GM23248 (cell line): ENCODE measurements at regions not wholly inside any gene's neighbourhood (a gene's known extent, or its start where the extent isn't known, plus 50 kb on each side); places are given as distances from the start of the nearest gene placed in this dataset.
"Not testable (repeated sequence)": the region's sequence is repeated elsewhere in the genome, so short reads cannot be mapped to it uniquely, and the experiment has no call there.

ENCODE experiments used
- DNase-seq: peaks from one replicate; pipeline ENCODE4 v3.0.0-alpha.2; 2015
- H2AFZ ChIP-seq: fragments of 200-600 bp; sonication (generic); 2 replicates; pipeline ENCODE4 v1.6.1; 2016; ENCODE audit warnings: antibody characterized with exemption
- H3F3A ChIP-seq: fragments of 200-600 bp; sonication (generic); 2 replicates; pipeline ENCODE4 v1.6.1; 2016; ENCODE audit warnings: mild to moderate bottlenecking, antibody characterized with exemption, mixed run types; ENCODE audit not compliant: insufficient read depth
- H3K27ac ChIP-seq: fragments of 200-600 bp; sonication (generic); 2 replicates; pipeline ENCODE4 v1.5.1; 2016; ENCODE audit warnings: mild to moderate bottlenecking
- H3K27me3 ChIP-seq: fragments of 200-600 bp; sonication (generic); replicated peaks from 2 replicates; pipeline ENCODE4 v1.6.1; 2016; ENCODE audit warnings: mild to moderate bottlenecking; ENCODE audit not compliant: insufficient read depth
- H3K36me3 ChIP-seq: fragments of 200-600 bp; sonication (generic); 2 replicates; pipeline ENCODE4 v1.6.1; 2016; ENCODE audit warnings: low read depth, mild to moderate bottlenecking
- H3K4me1 ChIP-seq: fragments of 200-600 bp; sonication (generic); 2 replicates; pipeline ENCODE4 v1.6.1; 2016; ENCODE audit warnings: mild to moderate bottlenecking; ENCODE audit not compliant: insufficient read depth
- H3K4me2 ChIP-seq: fragments of 200-600 bp; sonication (generic); one replicate; pipeline ENCODE4 v1.6.1; 2016; ENCODE audit warnings: mild to moderate bottlenecking; ENCODE audit not compliant: unreplicated experiment
- H3K4me3 ChIP-seq: fragments of 200-600 bp; sonication (generic); 2 replicates; pipeline ENCODE4 v1.5.1; 2016; ENCODE audit warnings: mild to moderate bottlenecking
- H3K79me2 ChIP-seq: fragments of 200-600 bp; sonication (generic); 2 replicates; pipeline ENCODE4 v1.6.1; 2016; ENCODE audit warnings: mild to moderate bottlenecking; ENCODE audit not compliant: insufficient read depth
- H3K9ac ChIP-seq: fragments of 200-600 bp; sonication (generic); 2 replicates; pipeline ENCODE4 v1.6.1; 2016; ENCODE audit warnings: mild to moderate bottlenecking
- H3K9me2 ChIP-seq: fragments of 200-600 bp; sonication (generic); 2 replicates; pipeline ENCODE4 v1.6.1; 2016; ENCODE audit warnings: mixed run types, mild to moderate bottlenecking, moderate library complexity; ENCODE audit not compliant: insufficient read depth
- H3K9me3 ChIP-seq: fragments of 200-600 bp; sonication (generic); one replicate; pipeline ENCODE4 v1.6.1; 2017; ENCODE audit warnings: low read depth
- H4K20me1 ChIP-seq: fragments of 200-600 bp; sonication (generic); 2 replicates; pipeline ENCODE4 v1.6.0; 2016; ENCODE audit not compliant: insufficient read depth
- EZH2 ChIP-seq: fragments of 200-600 bp; sonication (generic); IDR thresholded peaks from 2 replicates; pipeline ENCODE4 v1.6.1; 2018; ENCODE audit warnings: antibody characterized with exemption, mild to moderate bottlenecking; ENCODE audit not compliant: insufficient read depth, poor library complexity, severe bottlenecking
- EZH2phosphoT487 ChIP-seq: fragments of 200-600 bp; sonication (generic); IDR thresholded peaks from 2 replicates; pipeline ENCODE4 v1.6.1; 2018; ENCODE audit warnings: antibody characterized with exemption, moderate library complexity, mild to moderate bottlenecking, low read depth; ENCODE audit not compliant: insufficient read depth
- WGBS, 2 experiments: methylation state at CpG; one replicate each; pipeline ENCODE4 v1.1.6; 2015 to 2017; ENCODE audit warnings: low lambda C conversion rate in 2 of 2, low coverage in 1 of 2; ENCODE audit errors: missing lambda C conversion rate in 2 of 2; 5-methylcytosine and 5-hydroxymethylcytosine counted together
- in situ Hi-C: fragments of 300-500 bp; cut with MboI; formaldehyde crosslinking; loops from 2 replicates; pipeline ENCODE4 v1.15.0; 2020

DNA sequence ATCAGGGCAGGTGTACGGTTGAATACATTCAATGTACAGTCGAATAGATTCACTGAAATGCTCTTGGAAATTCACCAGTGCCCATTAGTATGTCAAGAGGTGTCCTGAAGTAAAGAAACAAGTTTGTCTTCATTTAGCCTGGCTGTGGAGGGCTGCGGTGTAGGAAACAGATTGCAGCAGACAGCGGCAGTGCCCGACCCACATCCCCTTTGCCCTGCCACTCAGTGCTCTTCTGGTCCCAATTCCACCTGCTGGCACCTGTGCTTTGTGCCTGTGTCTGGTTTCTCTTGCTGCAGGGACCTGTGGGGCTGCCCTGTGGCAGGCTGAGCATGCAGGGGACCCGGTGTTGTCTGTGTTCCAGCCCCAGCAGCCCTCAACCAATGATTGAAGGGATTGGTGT is 183.7 kb downstream of the RPS24 start:
- no peak for DNase-seq

DNA sequence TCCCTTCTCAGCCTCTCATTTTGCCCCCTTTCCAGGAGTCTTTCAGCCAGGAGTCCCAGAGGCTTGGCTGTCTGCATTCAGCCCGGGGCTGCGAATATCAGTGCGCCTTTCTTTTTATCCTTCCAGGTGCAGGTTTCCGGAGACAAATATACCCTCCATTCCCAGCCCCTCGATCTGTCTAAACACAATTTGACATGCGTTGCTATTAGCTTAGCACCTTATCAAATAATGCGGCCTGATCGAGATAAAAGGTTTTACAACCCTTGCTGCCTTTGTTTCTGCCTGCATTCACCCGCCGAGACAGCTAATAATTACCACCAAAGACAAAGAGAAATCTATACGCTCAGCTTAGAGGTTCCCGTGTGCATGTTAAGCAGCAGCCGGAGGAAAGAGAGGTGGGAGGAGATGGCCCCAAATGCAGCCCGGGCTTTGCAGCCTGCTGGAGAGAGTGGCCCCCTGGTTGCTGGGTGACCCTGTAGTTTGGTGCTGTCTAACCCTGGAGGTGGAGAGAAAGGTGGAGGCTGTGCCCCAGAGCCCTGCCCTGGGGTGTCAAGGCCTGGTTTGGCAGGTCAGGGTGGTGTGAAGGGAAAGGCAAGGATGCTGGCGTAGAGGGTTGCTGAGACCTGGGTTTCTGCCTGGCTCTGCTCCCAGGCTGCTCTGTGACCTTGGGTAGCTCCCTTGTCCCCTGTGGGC is 185.3 kb downstream of the RPS24 start:
- no peak for DNase-seq
- H3K27ac ChIP-seq = no peak overlapping the region
- no peaks in the 10 kb centered on the region for H3K79me2 ChIP-seq
- H3K4me3 ChIP-seq = no peak overlapping the region
- H3K4me1 ChIP-seq = peaks cover 12% of the 10 kb centered on the region
- H3K4me2 ChIP-seq = no peak overlapping the region
- no peaks in the 10 kb centered on the region for H3K9me3 ChIP-seq
- in situ Hi-C loops = no loop called here
- no peak overlapping the region for H3K9ac ChIP-seq
- no peaks in the 10 kb centered on the region for H4K20me1 ChIP-seq
- no peaks in the 10 kb centered on the region for H3K27me3 ChIP-seq
- H3K36me3 ChIP-seq = no peaks in the 10 kb centered on the region
- H3K9me2 ChIP-seq = no peaks in the 10 kb centered on the region
- no peak for TF ChIP-seq EZH2phosphoT487
- H2AFZ ChIP-seq = no peak overlapping the region
- 97% methylated on average over 15 of the region's 15 CpGs for WGBS, 2 experiments
- H3F3A ChIP-seq = no peaks in the 10 kb centered on the region

More for the DNA sequence above, 183.7 kb downstream of the RPS24 start:
- H3K36me3 ChIP-seq = no peaks in the 10 kb centered on the region
- H3K4me1 ChIP-seq = peaks cover 11% of the 10 kb centered on the region
- WGBS, 2 experiments = 95 to 96% methylated on average over 6 of the region's 6 CpGs
- H4K20me1 ChIP-seq = no peaks in the 10 kb centered on the region
- in situ Hi-C loops = no loop called here
- no peak overlapping the region for H3K9ac ChIP-seq
- no peaks in the 10 kb centered on the region for H3K9me2 ChIP-seq
- no peaks in the 10 kb centered on the region for H3K9me3 ChIP-seq
- no peaks in the 10 kb centered on the region for H3K27me3 ChIP-seq
- H3K27ac ChIP-seq = no peak overlapping the region
- H3F3A ChIP-seq = no peaks in the 10 kb centered on the region
- H3K4me3 ChIP-seq = no peak overlapping the region
- no peaks in the 10 kb centered on the region for H3K79me2 ChIP-seq
- no peak for TF ChIP-seq EZH2phosphoT487
- TF ChIP-seq EZH2 = no peak
- H2AFZ ChIP-seq = no peak overlapping the region
- no peak overlapping the region for H3K4me2 ChIP-seq

DNA sequence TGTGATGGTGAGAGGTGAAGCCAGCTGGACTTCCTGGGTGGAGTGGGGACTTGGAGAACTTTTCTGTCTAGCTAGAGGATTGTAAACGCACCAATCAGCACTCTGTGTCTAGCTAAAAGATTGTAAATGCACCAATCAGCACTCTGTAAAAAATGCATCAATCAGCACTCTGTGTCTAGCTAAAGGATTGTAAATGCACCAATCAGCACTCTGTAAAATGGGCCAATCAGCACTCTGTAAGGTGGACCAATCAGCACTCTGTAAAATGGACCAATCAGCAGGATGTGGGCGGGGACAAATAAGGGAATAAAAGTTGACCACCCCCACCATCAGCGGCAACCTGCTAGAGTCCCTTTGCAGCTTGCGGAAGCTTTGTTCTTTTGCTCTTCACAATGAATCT is 185.9 kb downstream of the RPS24 start:
- H3K79me2 ChIP-seq, H3K4me2 ChIP-seq, H3K27ac ChIP-seq, H4K20me1 ChIP-seq, H3K9me3 ChIP-seq, H3K27me3 ChIP-seq, H2AFZ ChIP-seq, H3F3A ChIP-seq, H3K36me3 ChIP-seq, H3K4me3 ChIP-seq, H3K9me2 ChIP-seq, H3K9ac ChIP-seq, DNase-seq, in situ Hi-C loops: not testable (repeated sequence)
- WGBS, 2 experiments = 86 to 89% methylated on average over 4 of the region's 4 CpGs
- peaks cover 18% of the 10 kb centered on the region for H3K4me1 ChIP-seq

DNA sequence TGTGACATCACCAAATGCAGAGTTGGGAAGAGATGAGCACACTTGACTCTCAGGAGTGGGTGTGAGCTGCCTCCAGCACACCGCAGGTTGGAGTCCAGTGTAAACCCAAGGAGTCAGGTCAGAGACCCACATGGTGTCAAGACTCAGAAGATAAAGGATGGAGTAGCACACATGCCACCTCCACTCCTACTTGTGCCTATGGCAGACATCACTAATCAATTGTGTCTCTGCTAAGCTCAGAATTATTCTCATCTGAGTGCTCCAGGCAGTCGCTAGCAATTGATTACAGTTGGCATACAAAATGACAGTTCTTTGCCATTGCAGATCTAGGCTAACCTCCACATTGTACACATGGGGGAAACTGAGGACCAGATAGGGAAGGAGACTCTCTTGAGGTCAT is 187.1 kb downstream of the RPS24 start:
- H3K4me3 ChIP-seq = no peak overlapping the region
- peaks cover 13% of the 10 kb centered on the region; the same call in 1 of the 2 replicates for H3F3A ChIP-seq
- no peaks in the 10 kb centered on the region for H4K20me1 ChIP-seq
- no peak overlapping the region for H3K27ac ChIP-seq
- H3K9me3 ChIP-seq = no peaks in the 10 kb centered on the region
- H3K4me1 ChIP-seq = peaks cover 18% of the 10 kb centered on the region
- in situ Hi-C loops = no loop called here
- TF ChIP-seq EZH2phosphoT487 = no peak
- no peak for TF ChIP-seq EZH2
- DNase-seq = no peak
- no peak overlapping the region for H2AFZ ChIP-seq
- no peak overlapping the region for H3K9ac ChIP-seq
- no peaks in the 10 kb centered on the region for H3K27me3 ChIP-seq
- H3K36me3 ChIP-seq = no peaks in the 10 kb centered on the region
- H3K4me2 ChIP-seq = no peak overlapping the region
- H3K79me2 ChIP-seq = no peaks in the 10 kb centered on the region
- WGBS, 2 experiments = 94 to 100% methylated on average over 2 of the region's 2 CpGs
- H3K9me2 ChIP-seq = no peaks in the 10 kb centered on the region
